ENCODE measurements at regions not wholly inside any gene's neighbourhood (a gene's known extent, or its start where the extent isn't known, plus 50 kb on each side); places are given as distances from the start of the nearest gene placed in this dataset.
"Not testable (repeated sequence)": the region's sequence is repeated elsewhere in the genome, so short reads cannot be mapped to it uniquely, and the experiment has no call there.

GRCh38 chr1:182225755-182226154 is 164.2 kb upstream of the ZNF648 start:
- TF ChIP-seq POLR2AphosphoS5, CTCF, POLR2A (IDR thresholded peaks at IDR 0.05): not testable (repeated sequence)
